H1 (cell line): ENCODE measurements at regions not wholly inside any gene's neighbourhood (a gene's known extent, or its start where the extent isn't known, plus 50 kb on each side); places are given as distances from the start of the nearest gene placed in this dataset.

Experiments
- CTCF ChIA-PET: fragments of 300-600 bp; sonication (Branson Sonifier 250); formaldehyde crosslinking; loops from one replicate; lab custom pipeline; 2021; ENCODE audit not compliant: partially characterized antibody; lab: Charles Lee
- POLR2A ChIA-PET: fragments of 300-600 bp; sonication (Branson Sonifier 250); formaldehyde crosslinking; loops from one replicate; lab custom pipeline; 2021; ENCODE audit warnings: inconsistent platforms; ENCODE audit not compliant: partially characterized antibody; lab: Charles Lee
- DNase-seq, 2 experiments: peaks; one replicate each; pipeline versions ENCODE4 v3.0.0 to v3.0.0-alpha.2; 2010 to 2022; ENCODE audit warnings: low spot score in 2 of 2, low read depth in 1 of 2, mixed read lengths in 1 of 2
- FAIRE-seq: peaks from 2 replicates; lab custom pipeline; 2011; peaks lifted over from hg19 to GRCh38; lab: Jason Lieb, UNC
- H2AFZ ChIP-seq: 2 replicates; pipeline ENCODE4 v1.8.1; 2012; ENCODE audit warnings: low read length, inconsistent platforms
- H2AK5ac ChIP-seq: 2 replicates; pipeline ENCODE4 v1.6.1; 2013; ENCODE audit warnings: low read depth, low read length
- H2BK120ac ChIP-seq: replicated peaks from 2 replicates; pipeline ENCODE3; 2013; ENCODE audit warnings: low read depth, low read length, inconsistent platforms
- H2BK12ac ChIP-seq: 2 replicates; pipeline ENCODE4 v1.6.1; 2013; ENCODE audit warnings: low read depth, low read length
- H2BK15ac ChIP-seq: 2 replicates; pipeline ENCODE4 v1.6.1; 2013; ENCODE audit warnings: low read length
- H2BK20ac ChIP-seq: 2 replicates; pipeline ENCODE4 v1.6.1; 2013; ENCODE audit warnings: low read length
- H2BK5ac ChIP-seq: 2 replicates; pipeline ENCODE4 v1.6.1; 2013; ENCODE audit warnings: low read depth, low read length
- H3K14ac ChIP-seq: 2 replicates; pipeline ENCODE4 v1.6.1; 2013; ENCODE audit warnings: inconsistent platforms; ENCODE audit not compliant: insufficient read length
- H3K18ac ChIP-seq: 2 replicates; pipeline ENCODE4 v1.6.1; 2013; ENCODE audit warnings: low read length; ENCODE audit errors: extremely low read depth
- H3K23ac ChIP-seq: 2 replicates; pipeline ENCODE4 v1.6.1; 2013; ENCODE audit warnings: inconsistent platforms; ENCODE audit not compliant: insufficient read length
- H3K23me2 ChIP-seq: 2 replicates; pipeline ENCODE4 v1.6.1; 2013; ENCODE audit warnings: low read depth, low read length
- H3K27ac ChIP-seq: 2 replicates; pipeline ENCODE4 v1.6.1; 2011; ENCODE audit warnings: low read depth, low read length, inconsistent platforms
- H3K27me3 ChIP-seq, 4 experiments: replicated peaks in 1 of 4; 1 replicate in 1 of 4; 2 replicates in 3 of 4; pipeline versions ENCODE4 v1.6.1 to v1.8.1; 2011 to 2013; ENCODE audit warnings: low read length in 3 of 4, mild to moderate bottlenecking in 3 of 4, inconsistent platforms in 2 of 4, mixed read lengths in 2 of 4, moderate library complexity in 1 of 4; ENCODE audit not compliant: control insufficient read depth in 3 of 4, insufficient read depth in 3 of 4; ENCODE audit errors: extremely low read depth in 1 of 4
- H3K36me3 ChIP-seq, 4 experiments: 2 replicates each; pipeline versions ENCODE4 v1.6.1 to v1.8.1; 2011 to 2013; ENCODE audit warnings: mild to moderate bottlenecking in 4 of 4, low read length in 3 of 4, moderate library complexity in 2 of 4, control low read depth in 1 of 4, inconsistent platforms in 1 of 4; ENCODE audit not compliant: insufficient read depth in 4 of 4, control insufficient read depth in 2 of 4
- H3K4ac ChIP-seq: replicated peaks from 2 replicates; pipeline ENCODE3; 2013; ENCODE audit warnings: low read length, low read depth, mixed read lengths, inconsistent platforms; ENCODE audit not compliant: insufficient read length
- H3K4me1 ChIP-seq, 4 experiments: replicated peaks in 1 of 4; 1 replicate in 1 of 4; 2 replicates in 3 of 4; pipeline versions ENCODE4 v1.6.1 to v1.8.1; 2011 to 2013; ENCODE audit warnings: low read length in 3 of 4, inconsistent platforms in 2 of 4, mixed read lengths in 1 of 4; ENCODE audit not compliant: insufficient read depth in 4 of 4, control insufficient read depth in 3 of 4
- H3K4me2 ChIP-seq, 2 experiments: 2 replicates each; pipeline versions ENCODE4 v1.6.1 to v1.8.1; 2011 to 2013; ENCODE audit warnings: low read depth in 2 of 2, low read length in 2 of 2, control low read depth in 1 of 2, inconsistent platforms in 1 of 2, mild to moderate bottlenecking in 1 of 2; ENCODE audit not compliant: insufficient read depth in 1 of 2
- H3K4me3 ChIP-seq, 4 experiments: fragments of 200-600, 300-600 bp in 1 of 4; sonication (generic), shearing (Covaris generic), sonication (Bioruptor Twin) in 1 of 4; 2 replicates each; pipeline versions ENCODE4 v1.5.1 to v1.8.1; 2011 to 2016; ENCODE audit warnings: low read length in 4 of 4, low read depth in 3 of 4, control low read depth in 2 of 4, inconsistent platforms in 2 of 4, mild to moderate bottlenecking in 2 of 4, mixed read lengths in 1 of 4, moderate library complexity in 1 of 4; ENCODE audit not compliant: insufficient read depth in 2 of 4; ENCODE audit errors: extremely low read depth in 1 of 4
- H3K56ac ChIP-seq: replicated peaks from 2 replicates; pipeline ENCODE3; 2013; ENCODE audit warnings: low read depth, mild to moderate bottlenecking, mixed read lengths, low read length, inconsistent platforms; ENCODE audit not compliant: insufficient read length
- H3K79me1 ChIP-seq: 2 replicates; pipeline ENCODE4 v1.6.1; 2013; ENCODE audit warnings: low read depth, low read length, control low read depth
- H3K79me2 ChIP-seq, 2 experiments: 2 replicates each; pipeline versions ENCODE4 v1.6.1 to v1.8.1; 2012 to 2013; ENCODE audit warnings: low read length in 2 of 2, mild to moderate bottlenecking in 2 of 2, inconsistent platforms in 1 of 2; ENCODE audit not compliant: insufficient read depth in 2 of 2, control insufficient read depth in 1 of 2
- H3K9ac ChIP-seq, 4 experiments: replicated peaks in 1 of 4; 1 replicate in 1 of 4; 2 replicates in 3 of 4; pipeline versions ENCODE4 v1.6.1 to v1.8.1; 2011 to 2013; ENCODE audit warnings: low read depth in 3 of 4, low read length in 3 of 4, control low read depth in 2 of 4, mild to moderate bottlenecking in 2 of 4, moderate library complexity in 2 of 4, inconsistent platforms in 1 of 4; ENCODE audit errors: extremely low read depth in 1 of 4
- H3K9me3 ChIP-seq, 2 experiments: 2 replicates each; pipeline versions ENCODE4 v1.6.1 to v1.8.1; 2012 to 2013; ENCODE audit warnings: mild to moderate bottlenecking in 2 of 2, moderate library complexity in 2 of 2, control low read depth in 1 of 2, inconsistent platforms in 1 of 2, low read depth in 1 of 2, low read length in 1 of 2, mixed read lengths in 1 of 2; ENCODE audit not compliant: insufficient read depth in 2 of 2
- H4K20me1 ChIP-seq, 2 experiments: replicated peaks in 1 of 2; 2 replicates each; pipeline versions ENCODE3 to v1.8.1; 2011 to 2013; ENCODE audit warnings: inconsistent platforms in 2 of 2, low read length in 2 of 2, mild to moderate bottlenecking in 1 of 2; ENCODE audit not compliant: insufficient read depth in 2 of 2, control insufficient read depth in 1 of 2
- H4K5ac ChIP-seq: 2 replicates; pipeline ENCODE4 v1.6.1; 2013; ENCODE audit warnings: low read length, low read depth, mixed read lengths, inconsistent platforms; ENCODE audit not compliant: insufficient read length
- H4K8ac ChIP-seq: 2 replicates; pipeline ENCODE4 v1.8.0; 2013; ENCODE audit warnings: mild to moderate bottlenecking, moderate library complexity, low read length, inconsistent platforms; ENCODE audit not compliant: insufficient read depth; ENCODE audit errors: extremely low read depth
- H4K91ac ChIP-seq: replicated peaks from 2 replicates; pipeline ENCODE3; 2013; ENCODE audit warnings: low read length, mixed read lengths, inconsistent platforms; ENCODE audit not compliant: insufficient read length
- ASH2L ChIP-seq: fragments of 200-600, 300-600 bp; sonication (generic); IDR thresholded peaks from one replicate; pipeline ENCODE4 v1.7.1; 2017; ENCODE audit warnings: low read length
- E2F6 ChIP-seq: IDR thresholded peaks from 2 replicates; pipeline ENCODE4 v1.6.1; 2012; ENCODE audit warnings: inconsistent platforms
- EGR1 ChIP-seq: IDR thresholded peaks from 2 replicates; pipeline ENCODE4 v1.6.1; 2011; ENCODE audit warnings: low read depth, low read length, borderline replicate concordance
- EP300 ChIP-seq, 2 experiments: IDR thresholded peaks; 1 replicate in 1 of 2; 2 replicates in 1 of 2; pipeline ENCODE4 v1.6.1; 2011 to 2012; ENCODE audit warnings: low read depth in 2 of 2, low read length in 2 of 2, mild to moderate bottlenecking in 2 of 2, borderline replicate concordance in 1 of 2, inconsistent platforms in 1 of 2, moderate library complexity in 1 of 2
- FOSL1 ChIP-seq: IDR thresholded peaks from 2 replicates; pipeline ENCODE4 v1.6.1; 2011; ENCODE audit warnings: mild to moderate bottlenecking, low read depth, low read length, moderate library complexity; ENCODE audit not compliant: insufficient read depth
- HDAC6 ChIP-seq: IDR thresholded peaks from one replicate; pipeline ENCODE4 v1.7.1; 2012; ENCODE audit warnings: low read depth, mild to moderate bottlenecking, inconsistent platforms, low read length, moderate library complexity
- MAX ChIP-seq: IDR thresholded peaks from 2 replicates; pipeline ENCODE4 v1.6.1; 2012; ENCODE audit warnings: inconsistent platforms
- NANOG ChIP-seq: IDR thresholded peaks from 2 replicates; pipeline ENCODE4 v1.6.1; 2011; ENCODE audit warnings: low read length, low read depth, mild to moderate bottlenecking, inconsistent platforms; ENCODE audit not compliant: insufficient read depth, poor library complexity, severe bottlenecking
- RFX5 ChIP-seq: IDR thresholded peaks from 2 replicates; pipeline ENCODE4 v1.6.1; 2011; ENCODE audit warnings: low read depth, low read length, improper control_type of control experiment, borderline replicate concordance
- RNF2 ChIP-seq: fragments of 200-900, 300-1000 bp; sonication (generic); IDR thresholded peaks from 2 replicates; pipeline ENCODE4 v1.7.1; 2016; ENCODE audit warnings: borderline replicate concordance, low read depth, mild to moderate bottlenecking, antibody characterized with exemption, low read length; ENCODE audit not compliant: poor library complexity, severe bottlenecking; ENCODE audit errors: missing control alignments
- TBP ChIP-seq: IDR thresholded peaks from 2 replicates; pipeline ENCODE4 v1.6.1; 2011; ENCODE audit warnings: low read depth, low read length, improper control_type of control experiment
- WGBS, 2 experiments: shearing (Covaris generic) in 1 of 2; methylation state at CpG; one replicate each; pipeline versions ENCODE4 v1.1.6 to v1.1.7; 2013 to 2015; ENCODE audit warnings: low lambda C conversion rate in 2 of 2, mixed read lengths in 2 of 2, inconsistent platforms in 1 of 2, low coverage in 1 of 2, missing lambda C conversion rate in 1 of 2; ENCODE audit not compliant: insufficient replicate concordance in 2 of 2, insufficient coverage in 1 of 2, insufficient read length in 1 of 2; ENCODE audit errors: extremely low coverage in 1 of 2, missing lambda C conversion rate in 1 of 2; 5-methylcytosine and 5-hydroxymethylcytosine counted together

GRCh38 chr12:91884230-91884629 is 261.4 kb downstream of the BTG1 start:
- H2BK120ac ChIP-seq, result no peak overlapping the region
- no peak overlapping the region for H3K4me3 ChIP-seq
- H2BK15ac ChIP-seq, result no peak overlapping the region
- no peak overlapping the region for H2BK5ac ChIP-seq
- H3K9ac ChIP-seq, result no peak overlapping the region
- H4K91ac ChIP-seq, result no peak overlapping the region
- 91% methylated on average over 3 of the region's 3 CpGs; no CpG with 5 or more reads in 1 of the 2 experiments for WGBS, 2 experiments
- no peak overlapping the region for H3K14ac ChIP-seq
- H3K23ac ChIP-seq, result no peak overlapping the region
- no peaks in the 10 kb centered on the region for H3K9me3 ChIP-seq
- no peak overlapping the region for H4K5ac ChIP-seq
- DNase-seq (no peak), FAIRE-seq (no peak)
- no peak overlapping the region for H2BK20ac ChIP-seq
- no peaks in the 10 kb centered on the region for H3K4me1 ChIP-seq
- no peak overlapping the region for H3K27ac ChIP-seq
- no peak overlapping the region for H3K4me2 ChIP-seq
- H3K56ac ChIP-seq, result no peak overlapping the region
- ChIA-PET CTCF (no interaction called here), POLR2A (no interaction called here)
- H4K20me1 ChIP-seq, result no peaks in the 10 kb centered on the region
- no peaks in the 10 kb centered on the region for H3K27me3 ChIP-seq
- no peaks in the 10 kb centered on the region; a peak in 1 of 8 replicates for H3K36me3 ChIP-seq
- no peaks in the 10 kb centered on the region for H3K79me2 ChIP-seq
- no peak overlapping the region for H2AK5ac ChIP-seq
- no peak overlapping the region for H3K4ac ChIP-seq
- H3K79me1 ChIP-seq, result no peaks in the 10 kb centered on the region
- H4K8ac ChIP-seq, result no peak overlapping the region
- TF ChIP-seq RFX5, result no peak
- no peak for TF ChIP-seq MAX
- no peak for TF ChIP-seq HDAC6
- TF ChIP-seq ASH2L, result no peak
- TF ChIP-seq TBP, result no peak
- TF ChIP-seq FOSL1, result no peak
- TF ChIP-seq E2F6, result no peak
- TF ChIP-seq EP300 (IDR thresholded peaks at IDR 0.05; ENCODE audit: borderline replicate concordance in 1 of 2, low read depth in 2 of 2, low read length in 2 of 2), result no peak
- TF ChIP-seq RNF2, result no peak
- TF ChIP-seq EGR1, result no peak
- no peak for TF ChIP-seq NANOG
- no peak overlapping the region for H2BK12ac ChIP-seq
- H3K18ac ChIP-seq, result no peak overlapping the region
- H2AFZ ChIP-seq, result no peak overlapping the region
- H3K23me2 ChIP-seq, result no peaks in the 10 kb centered on the region
